Ascending aorta (tissue), 2 donors: ENCODE measurements at regions not wholly inside any gene's neighbourhood (a gene's known extent, or its start where the extent isn't known, plus 50 kb on each side); places are given as distances from the start of the nearest gene placed in this dataset.

Experiments used
- DNase-seq, 2 donors: peaks; one replicate each; pipeline ENCODE4 v3.0.0-alpha.2; 2019; ENCODE audit warnings: low spot score in 2 of 2
- H3K27ac ChIP-seq, 2 donors: fragments of 200-600 bp; sonication (generic); one replicate each; pipeline ENCODE4 v1.5.1; 2016 to 2017; ENCODE audit warnings: mild to moderate bottlenecking in 1 of 2
- H3K27me3 ChIP-seq: fragments of 200-600 bp; sonication (generic); one replicate; pipeline ENCODE4 v1.5.1; 2017
- H3K36me3 ChIP-seq, 2 donors: fragments of 200-600 bp; sonication (generic); one replicate each; pipeline ENCODE4 v1.5.1; 2016
- H3K4me1 ChIP-seq, 2 donors: fragments of 200-600 bp; sonication (generic); one replicate each; pipeline ENCODE4 v1.5.1; 2016 to 2017; ENCODE audit warnings: mild to moderate bottlenecking in 1 of 2
- H3K4me3 ChIP-seq, 2 donors: fragments of 200-600 bp; sonication (generic); one replicate each; pipeline ENCODE4 v1.5.1; 2016 to 2017; ENCODE audit warnings: mild to moderate bottlenecking in 1 of 2
- H3K9me3 ChIP-seq, 2 donors: fragments of 200-600 bp; sonication (generic); one replicate each; pipeline ENCODE4 v1.5.1; 2016
- intact Hi-C: fragments of 100-400 bp; cut with DNase I; formaldehyde crosslinking; loops from one replicate; pipeline ENCODE4 v1.15.1; 2023
- TF ChIP-seq, protein P1 (sequence below), 3 experiments: fragments of 200-600 bp in 2 of 3; fragments of 450-650 bp in 1 of 3; sonication (generic) in 2 of 3; IDR thresholded peaks; one replicate each; pipeline ENCODE4 v1.5.1; 2016 to 2019; ENCODE audit warnings: antibody characterized with exemption in 3 of 3, mild to moderate bottlenecking in 1 of 3, moderate library complexity in 1 of 3

DNA sequence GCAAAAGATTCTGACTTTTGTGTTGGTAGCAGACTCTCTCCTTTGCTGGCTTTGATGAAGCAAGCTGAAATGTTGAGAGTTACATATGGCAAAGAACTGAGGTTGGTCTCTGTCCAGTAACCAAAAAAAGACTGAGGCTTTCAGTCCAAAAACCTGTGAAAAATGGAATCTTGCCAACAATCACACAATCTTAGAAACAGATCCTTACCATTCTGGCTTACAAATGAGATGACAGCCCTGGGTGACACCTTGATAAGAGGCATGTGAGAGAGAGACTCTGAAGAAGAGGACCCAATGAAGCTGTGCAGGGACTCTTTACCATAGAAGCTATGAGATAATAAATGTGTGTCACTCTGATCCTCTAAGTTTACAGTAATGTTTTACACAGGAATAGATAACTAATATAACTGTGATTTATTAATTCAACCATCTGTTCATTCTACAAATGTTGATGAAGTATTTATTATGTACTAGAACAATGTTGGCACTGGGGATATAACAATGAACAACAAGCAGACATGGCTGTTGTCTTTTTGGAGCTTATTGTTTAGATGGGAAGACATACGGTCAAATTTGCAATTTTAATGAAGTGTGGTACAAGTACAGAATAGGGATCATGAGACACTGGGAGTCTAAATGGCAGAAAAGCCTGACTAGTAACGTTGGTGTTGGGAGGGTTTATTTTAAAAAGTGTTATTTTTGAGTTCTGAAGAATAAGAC, 251.0 kb downstream of the OLFM3 start:
- TF ChIP-seq, protein P1, sequence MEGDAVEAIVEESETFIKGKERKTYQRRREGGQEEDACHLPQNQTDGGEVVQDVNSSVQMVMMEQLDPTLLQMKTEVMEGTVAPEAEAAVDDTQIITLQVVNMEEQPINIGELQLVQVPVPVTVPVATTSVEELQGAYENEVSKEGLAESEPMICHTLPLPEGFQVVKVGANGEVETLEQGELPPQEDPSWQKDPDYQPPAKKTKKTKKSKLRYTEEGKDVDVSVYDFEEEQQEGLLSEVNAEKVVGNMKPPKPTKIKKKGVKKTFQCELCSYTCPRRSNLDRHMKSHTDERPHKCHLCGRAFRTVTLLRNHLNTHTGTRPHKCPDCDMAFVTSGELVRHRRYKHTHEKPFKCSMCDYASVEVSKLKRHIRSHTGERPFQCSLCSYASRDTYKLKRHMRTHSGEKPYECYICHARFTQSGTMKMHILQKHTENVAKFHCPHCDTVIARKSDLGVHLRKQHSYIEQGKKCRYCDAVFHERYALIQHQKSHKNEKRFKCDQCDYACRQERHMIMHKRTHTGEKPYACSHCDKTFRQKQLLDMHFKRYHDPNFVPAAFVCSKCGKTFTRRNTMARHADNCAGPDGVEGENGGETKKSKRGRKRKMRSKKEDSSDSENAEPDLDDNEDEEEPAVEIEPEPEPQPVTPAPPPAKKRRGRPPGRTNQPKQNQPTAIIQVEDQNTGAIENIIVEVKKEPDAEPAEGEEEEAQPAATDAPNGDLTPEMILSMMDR (IDR thresholded peaks at IDR 0.05): no peak
- intact Hi-C loops: no loop called here
- Histone ChIP-seq H3K27ac (no peak overlapping the region), H3K27me3 (no peaks in the 10 kb centered on the region), H3K36me3 (no peaks in the 10 kb centered on the region), H3K9me3 (no peaks in the 10 kb centered on the region), H3K4me3 (no peak overlapping the region), H3K4me1 (no peaks in the 10 kb centered on the region)
- no peak for DNase-seq

GRCh38 chr1:101748077-101748476, 248.6 kb downstream of the OLFM3 start:
- no peaks in the 10 kb centered on the region for H3K4me1 ChIP-seq
- H3K9me3 ChIP-seq: no peaks in the 10 kb centered on the region
- DNase-seq: no peak
- intact Hi-C loops: no loop called here
- H3K27ac ChIP-seq: no peak overlapping the region
- H3K4me3 ChIP-seq: no peak overlapping the region
- H3K27me3 ChIP-seq: no peaks in the 10 kb centered on the region
- TF ChIP-seq, protein P1 (IDR thresholded peaks at IDR 0.05): no peak
- H3K36me3 ChIP-seq: no peaks in the 10 kb centered on the region
